HL-60 (cell line): ENCODE measurements at regions not wholly inside any gene's neighbourhood (a gene's known extent, or its start where the extent isn't known, plus 50 kb on each side); places are given as distances from the start of the nearest gene placed in this dataset.
"Not testable (repeated sequence)": the region's sequence is repeated elsewhere in the genome, so short reads cannot be mapped to it uniquely, and the experiment has no call there.

Source experiments
- DNase-seq, 2 experiments: peaks; one replicate each; pipeline ENCODE4 v3.0.0-alpha.2; 2010 to 2020; ENCODE audit warnings: low read depth in 1 of 2, low spot score in 1 of 2
- H3K27ac ChIP-seq: fragments of 250-450 bp; sonication (Bioruptor Pico); replicated peaks from 2 replicates; pipeline ENCODE4 v1.5.1; 2020; ENCODE audit warnings: mild to moderate bottlenecking, moderate library complexity
- H3K27me3 ChIP-seq: fragments of 250-450 bp; sonication (Bioruptor Pico); 2 replicates; pipeline ENCODE4 v1.5.1; 2021; ENCODE audit warnings: mild to moderate bottlenecking, moderate library complexity; ENCODE audit not compliant: insufficient read depth, poor library complexity, severe bottlenecking
- H3K4me3 ChIP-seq: replicated peaks from 2 replicates; pipeline ENCODE4 v1.5.1; 2011; ENCODE audit warnings: mild to moderate bottlenecking, control low read depth, low read length; ENCODE audit not compliant: insufficient read depth
- CTCF ChIP-seq: IDR thresholded peaks from one replicate; pipeline ENCODE4 v1.5.1; 2011; ENCODE audit warnings: low read length, control low read depth, inconsistent platforms; ENCODE audit not compliant: insufficient read depth
- GABPA ChIP-seq: IDR thresholded peaks from 2 replicates; pipeline ENCODE4 v1.6.1; 2012; ENCODE audit warnings: low read depth
- POLR2AphosphoS5 ChIP-seq: IDR thresholded peaks from 2 replicates; pipeline ENCODE4 v1.6.1; 2012; ENCODE audit warnings: low read depth
- REST ChIP-seq: IDR thresholded peaks from 2 replicates; pipeline ENCODE4 v1.6.1; 2012; ENCODE audit warnings: low read depth; ENCODE audit not compliant: insufficient replicate concordance
- SPI1 ChIP-seq: IDR thresholded peaks from 2 replicates; pipeline ENCODE4 v1.6.1; 2012; ENCODE audit warnings: low read depth, mild to moderate bottlenecking, borderline replicate concordance

GRCh38 chr15:31437686-31438085 is 111.1 kb downstream of the KLF13 start:
- no peak overlapping the region for H3K27ac ChIP-seq
- H3K4me3 ChIP-seq: no peak overlapping the region
- no peak for TF ChIP-seq CTCF
- TF ChIP-seq SPI1: no peak
- no peak for TF ChIP-seq GABPA
- TF ChIP-seq POLR2AphosphoS5: no peak
- TF ChIP-seq REST: no peak

GRCh38 chr15:31438601-31439265 is 112.1 kb downstream of the KLF13 start:
- no peak for TF ChIP-seq CTCF
- TF ChIP-seq GABPA: no peak
- TF ChIP-seq POLR2AphosphoS5: no peak
- TF ChIP-seq SPI1: no peak
- TF ChIP-seq REST: no peak
- H3K27me3 ChIP-seq: no peaks in the 10 kb centered on the region
- DNase-seq: no peak
- no peak overlapping the region for H3K4me3 ChIP-seq
- no peak overlapping the region for H3K27ac ChIP-seq

More at GRCh38 chr15:31437686-31438085, 111.1 kb downstream of the KLF13 start:
- H3K27me3 ChIP-seq: no peaks in the 10 kb centered on the region
- no peak for DNase-seq

- Histone ChIP-seq H3K4me3 (no peak overlapping the region), H3K27ac (no peak overlapping the region), H3K27me3 (no peaks in the 10 kb centered on the region)
- TF ChIP-seq POLR2AphosphoS5 (no peak), SPI1 (no peak), GABPA (no peak), REST (no peak), CTCF (no peak)
- DNase-seq: peak in 1 of 2 experiments; percentile 45
Observed at GRCh38 chr15:31439328-31439727, 112.7 kb downstream of the KLF13 start.

- not testable (repeated sequence) for DNase-seq, H3K27ac ChIP-seq, H3K4me3 ChIP-seq, H3K27me3 ChIP-seq
Observed at GRCh38 chr15:31440216-31440615, 113.6 kb downstream of the KLF13 start.
